Myocyte (in vitro differentiated cells): ENCODE measurements at regions not wholly inside any gene's neighbourhood (a gene's known extent, or its start where the extent isn't known, plus 50 kb on each side); places are given as distances from the start of the nearest gene placed in this dataset.
"Not testable (repeated sequence)": the region's sequence is repeated elsewhere in the genome, so short reads cannot be mapped to it uniquely, and the experiment has no call there.

ENCODE experiments used
- DNase-seq: peaks from one replicate; pipeline ENCODE4 v3.0.0-alpha.2; 2012; ENCODE audit warnings: low read depth

DNA sequence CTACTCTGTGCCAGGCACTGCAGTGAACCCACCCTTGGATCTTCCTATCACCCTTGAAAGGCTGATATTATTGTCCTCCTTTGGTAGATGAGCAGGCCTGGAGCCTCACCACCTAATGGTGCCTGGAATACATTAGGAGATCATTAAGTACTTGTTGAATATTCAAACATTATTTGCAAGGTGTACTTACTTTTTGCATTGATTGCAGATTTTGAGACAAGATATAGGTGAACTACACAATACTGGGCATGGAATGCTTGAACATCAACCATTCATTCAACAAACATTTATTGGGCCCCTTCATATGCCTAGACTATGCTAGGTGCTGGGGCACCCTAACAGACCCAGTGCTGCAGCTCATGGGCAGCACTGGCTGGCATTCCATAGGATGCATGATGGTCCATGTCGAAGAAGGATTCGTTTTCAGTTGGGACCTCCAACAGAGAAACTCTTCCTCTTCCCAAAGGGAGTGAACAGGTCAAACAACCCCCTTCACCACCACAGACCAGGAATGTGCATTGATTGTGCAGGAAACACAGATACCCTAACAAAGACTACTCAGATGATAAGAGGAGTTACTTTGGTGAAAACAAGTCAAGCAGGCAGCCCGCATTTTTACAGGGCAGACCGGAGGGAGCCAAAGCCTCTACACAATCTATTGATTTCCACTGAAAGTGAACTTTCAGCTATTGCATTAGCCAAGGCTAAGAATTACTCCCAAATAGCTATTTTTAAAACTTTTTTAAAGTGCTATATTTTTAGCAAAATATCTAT lies 149.6 kb upstream of the SH3BP4 start:
- no peak for DNase-seq

GRCh38 chr2:234797566-234798250 lies 154.1 kb upstream of the SH3BP4 start:
- DNase-seq, result no peak

GRCh38 chr2:234796045-234796591 lies 155.7 kb upstream of the SH3BP4 start:
- no peak for DNase-seq

DNA sequence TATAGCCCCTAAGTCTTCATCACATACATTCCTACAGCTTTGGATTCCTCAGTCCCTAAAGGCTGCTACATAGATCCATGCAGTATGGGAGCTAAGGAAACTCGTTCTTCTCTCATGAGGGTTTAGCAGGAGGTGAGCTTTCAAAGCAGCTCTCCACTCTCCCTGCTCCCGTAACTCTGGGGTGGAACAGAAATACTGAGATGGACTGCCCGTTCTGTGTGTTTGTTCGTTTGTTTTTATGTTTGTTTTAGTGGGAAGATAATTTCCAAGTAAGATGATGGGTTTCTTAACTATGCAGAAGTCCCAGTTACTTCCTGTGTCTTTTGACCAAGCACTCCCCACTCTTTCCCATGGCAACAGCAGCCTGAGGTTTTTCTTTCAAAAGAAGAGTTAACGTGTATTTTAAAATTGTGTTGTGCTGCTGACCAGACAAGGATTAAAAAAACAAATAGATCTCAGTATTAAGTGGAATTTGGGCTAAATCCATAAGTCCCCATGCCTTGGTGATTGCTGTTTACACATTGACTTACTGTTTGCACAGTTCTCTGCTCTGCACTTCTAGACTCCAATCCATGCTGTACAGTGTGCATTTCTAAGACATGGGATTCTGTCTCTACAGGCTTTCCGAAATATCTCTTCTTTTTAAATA lies 156.4 kb upstream of the SH3BP4 start:
- DNase-seq, result peak; percentile 18

GRCh38 chr2:234794866-234795265 lies 157.0 kb upstream of the SH3BP4 start:
- DNase-seq, result no peak

GRCh38 chr2:234793212-234793785 lies 158.5 kb upstream of the SH3BP4 start:
- no peak for DNase-seq

- DNase-seq, result no peak
These were observed 159.2 kb upstream of the SH3BP4 start for GRCh38 chr2:234792621-234793022.

DNA sequence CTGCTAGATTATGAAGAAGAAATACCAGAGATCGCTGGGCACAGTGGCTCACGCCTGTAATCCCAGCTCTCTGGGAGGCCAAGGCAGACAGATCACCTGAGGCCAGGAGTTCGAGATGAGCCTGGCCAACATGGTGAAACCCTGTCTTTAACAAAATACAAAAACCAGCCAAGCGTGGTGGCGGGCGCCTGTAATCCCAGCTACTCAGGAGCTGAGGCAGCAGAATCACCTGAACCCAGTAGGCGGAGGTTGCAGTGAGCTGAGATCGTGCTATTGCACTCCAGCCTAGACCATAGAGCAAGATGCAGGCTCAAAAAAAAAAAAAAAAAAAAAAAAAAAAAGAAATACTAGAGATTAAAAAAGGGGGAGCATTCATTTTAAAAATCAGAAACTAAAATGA lies 159.7 kb upstream of the SH3BP4 start:
- DNase-seq, result not testable (repeated sequence)

- DNase-seq, result no peak
These were observed 161.4 kb upstream of the SH3BP4 start for GRCh38 chr2:234790380-234790779.

- no peak for DNase-seq
These were observed 162.1 kb upstream of the SH3BP4 start for GRCh38 chr2:234789556-234790325.

DNA sequence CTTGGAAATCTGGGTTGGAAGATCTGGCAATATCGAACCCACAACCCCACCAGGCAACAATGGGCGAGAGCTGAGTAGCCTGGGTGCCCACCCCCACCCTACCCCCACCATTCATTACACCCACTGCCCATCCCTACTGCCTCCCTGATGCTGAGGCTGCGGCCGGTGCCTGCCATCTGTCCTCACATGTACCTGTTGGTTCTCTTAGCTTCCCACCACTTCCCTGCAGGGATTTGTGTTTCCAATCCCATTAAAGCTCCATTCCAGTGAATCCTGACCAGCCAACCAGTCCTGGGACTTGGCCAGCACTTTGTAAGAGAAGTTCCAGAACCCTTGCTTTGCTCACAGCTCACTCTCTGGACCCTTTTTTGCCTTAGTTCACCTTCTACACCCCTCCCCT lies 163.0 kb upstream of the SH3BP4 start:
- DNase-seq, result no peak

DNA sequence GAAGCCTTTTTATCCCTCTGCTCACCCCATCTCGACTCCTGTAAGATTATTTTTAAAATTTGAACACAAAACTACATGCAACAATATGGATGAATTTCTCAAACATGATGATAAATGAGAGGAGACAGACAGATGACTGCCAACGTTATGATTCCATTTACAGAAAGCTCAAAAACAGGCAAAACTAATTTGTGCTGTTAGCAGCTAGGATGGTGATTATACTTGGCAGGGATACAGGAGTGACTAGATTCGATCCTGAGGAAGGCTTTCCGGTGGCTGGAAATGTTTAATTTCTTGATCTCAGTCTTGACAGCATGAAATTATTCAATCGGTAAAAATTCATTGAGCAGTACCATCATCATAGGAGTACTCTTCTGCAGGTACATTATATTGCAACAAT lies 163.4 kb upstream of the SH3BP4 start:
- DNase-seq, result no peak

DNA sequence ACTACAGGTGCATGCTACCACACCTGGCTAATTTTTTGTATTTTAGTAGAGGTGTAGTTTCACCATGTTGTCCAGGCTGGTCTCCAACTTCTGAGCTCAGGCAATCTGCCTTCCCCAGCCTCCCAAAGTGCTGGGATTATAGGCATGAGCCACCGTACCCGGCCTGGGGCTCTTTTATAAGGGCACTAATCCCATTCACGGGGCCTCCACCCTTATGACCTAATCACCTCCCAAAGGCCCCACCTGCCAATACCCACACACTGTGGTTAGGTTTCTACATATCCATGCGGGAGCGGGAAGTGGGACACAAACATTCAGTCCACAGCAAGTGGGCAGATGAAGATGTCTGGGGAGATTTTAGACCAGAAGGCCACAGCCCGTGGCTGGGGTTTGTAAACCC lies 164.7 kb upstream of the SH3BP4 start:
- no peak for DNase-seq

DNA sequence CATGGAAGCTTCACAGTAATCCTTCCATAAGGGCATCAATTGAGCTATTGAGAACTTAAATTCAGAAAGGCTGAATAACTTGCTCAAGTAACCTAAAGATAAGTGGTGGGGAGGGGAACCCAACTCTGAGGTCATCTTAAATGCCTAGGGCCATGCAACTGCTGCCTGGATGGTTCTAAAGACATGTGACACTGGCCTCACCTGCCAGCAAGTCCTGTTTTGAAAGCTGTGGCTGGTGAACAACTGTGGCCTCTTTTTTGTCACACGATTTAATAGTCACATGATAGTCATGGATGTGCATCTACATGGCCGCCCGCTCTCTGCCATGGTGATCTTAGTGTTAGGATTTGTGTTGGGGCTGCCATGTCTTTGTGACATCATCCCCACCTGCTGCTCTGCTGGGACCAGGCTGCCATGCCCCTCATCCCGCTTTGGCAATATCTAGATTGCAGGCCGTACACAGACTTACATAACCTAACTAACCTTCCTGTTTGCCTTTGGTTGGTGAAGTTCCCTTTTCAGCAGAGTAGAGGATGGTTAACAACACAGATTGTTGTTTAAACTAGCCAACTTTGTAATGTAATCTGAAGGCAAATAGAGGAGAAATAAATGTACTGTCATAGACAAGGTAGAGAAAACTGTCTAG lies 177.9 kb upstream of the SH3BP4 start:
- DNase-seq, result peak; percentile 56

DNA sequence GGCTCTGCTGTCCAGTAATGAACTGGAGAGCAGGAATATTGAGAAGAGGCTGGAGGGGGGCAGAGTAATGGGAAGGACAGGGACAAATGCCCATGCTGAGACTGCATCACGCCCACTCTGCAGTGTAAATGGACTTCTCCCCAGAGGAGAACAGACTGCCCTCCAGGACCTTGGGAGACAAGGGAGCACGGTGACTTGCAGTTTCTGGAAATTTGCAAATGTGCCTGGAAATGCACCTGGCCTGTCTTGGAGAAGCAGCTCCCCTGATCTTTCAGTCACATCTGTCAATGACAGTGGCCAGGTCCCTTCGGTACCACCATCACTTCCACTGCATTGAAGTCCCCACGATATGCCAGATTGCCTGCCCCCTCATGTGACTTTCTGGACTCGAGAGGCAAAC lies 178.7 kb upstream of the SH3BP4 start:
- no peak for DNase-seq

GRCh38 chr2:234772733-234773060 lies 179.1 kb upstream of the SH3BP4 start:
- no peak for DNase-seq

- peak; percentile 63 for DNase-seq
These were observed 179.7 kb upstream of the SH3BP4 start for GRCh38 chr2:234771980-234772732.

- DNase-seq, result no peak
These were observed 180.6 kb upstream of the SH3BP4 start for GRCh38 chr2:234771176-234771575.

GRCh38 chr2:234770715-234771141 lies 181.1 kb upstream of the SH3BP4 start:
- DNase-seq, result no peak

DNA sequence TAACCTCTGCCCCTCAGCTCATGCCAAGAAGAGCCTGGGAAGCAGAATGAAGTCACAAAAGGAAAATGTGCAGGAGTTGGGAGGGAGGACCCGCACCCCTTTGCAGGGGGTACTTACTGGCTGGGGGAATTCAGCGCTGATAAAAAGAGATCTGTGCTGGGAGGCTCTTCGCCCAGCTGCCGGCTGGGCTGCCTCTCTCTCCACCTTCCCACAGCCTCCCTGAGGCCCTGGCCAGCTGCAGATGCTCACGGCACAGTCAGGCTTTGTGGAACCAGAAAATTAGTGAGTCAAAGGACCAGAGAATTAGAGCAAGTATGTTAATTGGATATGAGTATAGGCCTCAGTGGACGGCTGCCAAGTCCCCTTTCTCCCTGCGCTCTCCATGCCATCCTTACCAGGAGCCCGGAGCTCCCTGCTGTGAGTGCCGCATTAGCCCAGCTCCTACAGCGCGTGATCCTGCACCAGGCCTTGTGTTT lies 181.7 kb upstream of the SH3BP4 start:
- DNase-seq, result no peak
